HG02938 (cell line): ENCODE measurements at regions not wholly inside any gene's neighbourhood (a gene's known extent, or its start where the extent isn't known, plus 50 kb on each side); places are given as distances from the start of the nearest gene placed in this dataset.

Source experiments
- ATAC-seq: cut with Tn5 transposase; IDR thresholded peaks from one replicate; pipeline ENCODE4 v1.9.1; 2021; ENCODE audit warnings: mild to moderate bottlenecking, moderate library complexity; ENCODE audit not compliant: unreplicated experiment

DNA sequence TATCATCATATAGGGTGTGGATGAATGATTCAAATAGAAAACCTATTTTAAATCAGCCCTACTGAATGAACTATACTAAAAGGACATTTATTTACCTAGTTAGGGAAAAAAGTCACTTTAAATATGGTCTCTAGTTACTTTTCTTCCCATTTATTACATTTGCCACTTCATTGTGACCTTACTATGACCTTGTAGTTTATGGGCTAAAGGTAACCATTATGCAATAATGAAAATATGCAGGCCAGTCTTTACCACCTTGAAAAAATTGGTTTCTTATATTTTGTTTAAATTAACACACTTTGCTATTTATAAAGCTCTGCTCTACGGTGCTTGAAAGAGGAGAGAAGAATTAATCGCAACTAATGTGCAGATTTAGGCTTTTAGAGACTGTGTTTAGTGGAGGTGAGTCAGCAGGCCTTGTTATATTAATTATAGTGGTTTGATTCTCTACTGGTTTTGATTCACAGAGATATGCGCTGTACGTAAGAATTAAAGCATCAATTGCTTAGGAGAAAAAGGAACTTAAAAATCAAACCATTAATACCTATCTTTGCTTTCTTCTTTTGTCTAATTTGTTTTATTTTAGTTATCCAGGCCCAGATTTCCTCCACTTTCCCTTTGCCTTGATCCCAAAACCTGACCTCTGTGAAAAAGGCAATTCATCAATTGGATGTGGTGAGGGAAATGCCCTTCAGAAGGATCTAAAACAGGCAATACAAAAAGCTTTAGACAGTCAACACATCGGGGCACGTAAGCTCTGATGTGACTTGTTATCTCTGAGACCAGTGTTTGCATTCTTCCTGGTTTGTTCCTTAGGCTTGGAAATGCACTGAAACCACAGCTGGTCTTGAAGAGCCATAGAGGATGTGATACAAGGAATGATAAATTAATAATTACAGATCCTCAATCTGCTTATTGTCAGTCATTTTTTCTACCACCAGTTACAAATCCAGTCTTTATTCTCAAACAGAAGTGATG is 141.2 kb upstream of the HDAC9 start:
- no peak for ATAC-seq

- no peak for ATAC-seq
Measured at GRCh38 chr7:18356191-18356645, 139.3 kb upstream of the HDAC9 start.

GRCh38 chr7:18357691-18358090 is 137.9 kb upstream of the HDAC9 start:
- ATAC-seq: peak; percentile 62

GRCh38 chr7:18361756-18362155 is 133.8 kb upstream of the HDAC9 start:
- no peak for ATAC-seq

DNA sequence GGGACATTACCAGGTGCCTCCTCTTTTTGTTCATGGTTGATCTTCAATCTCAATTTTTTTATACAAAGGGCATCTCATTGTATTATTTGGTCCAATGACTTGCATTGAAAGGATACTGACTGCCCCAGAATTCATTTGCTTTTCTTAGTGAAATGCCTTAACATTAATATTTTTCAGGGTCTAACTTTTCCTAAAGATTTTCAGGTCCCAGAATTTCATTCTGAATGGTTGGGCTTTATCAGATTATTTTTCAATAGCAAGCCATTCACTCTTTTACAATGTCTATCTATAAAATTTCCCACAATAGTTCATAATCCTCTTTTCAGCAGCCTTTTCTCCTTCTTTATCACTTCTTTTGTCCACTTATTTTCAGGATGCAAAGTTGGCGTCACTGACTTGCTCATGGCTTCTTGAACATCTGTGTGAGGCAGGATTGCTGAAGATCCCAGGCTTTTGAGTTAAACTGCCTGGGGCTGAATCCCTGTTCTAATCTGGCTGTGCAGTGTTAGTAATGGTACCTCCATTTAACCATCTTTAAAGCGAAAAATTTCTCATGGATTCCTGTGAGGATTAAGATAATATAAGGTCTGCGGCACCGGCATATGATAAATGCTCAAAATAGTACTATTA is 131.7 kb upstream of the HDAC9 start:
- no peak for ATAC-seq

- no peak for ATAC-seq
Measured at GRCh38 chr7:18364396-18364795, 131.2 kb upstream of the HDAC9 start.

- no peak for ATAC-seq
Measured at GRCh38 chr7:18366394-18366793, 129.2 kb upstream of the HDAC9 start.

GRCh38 chr7:18369011-18369410 is 126.5 kb upstream of the HDAC9 start:
- ATAC-seq: no peak

- no peak for ATAC-seq
Measured at GRCh38 chr7:18370633-18371032, 124.9 kb upstream of the HDAC9 start.

DNA sequence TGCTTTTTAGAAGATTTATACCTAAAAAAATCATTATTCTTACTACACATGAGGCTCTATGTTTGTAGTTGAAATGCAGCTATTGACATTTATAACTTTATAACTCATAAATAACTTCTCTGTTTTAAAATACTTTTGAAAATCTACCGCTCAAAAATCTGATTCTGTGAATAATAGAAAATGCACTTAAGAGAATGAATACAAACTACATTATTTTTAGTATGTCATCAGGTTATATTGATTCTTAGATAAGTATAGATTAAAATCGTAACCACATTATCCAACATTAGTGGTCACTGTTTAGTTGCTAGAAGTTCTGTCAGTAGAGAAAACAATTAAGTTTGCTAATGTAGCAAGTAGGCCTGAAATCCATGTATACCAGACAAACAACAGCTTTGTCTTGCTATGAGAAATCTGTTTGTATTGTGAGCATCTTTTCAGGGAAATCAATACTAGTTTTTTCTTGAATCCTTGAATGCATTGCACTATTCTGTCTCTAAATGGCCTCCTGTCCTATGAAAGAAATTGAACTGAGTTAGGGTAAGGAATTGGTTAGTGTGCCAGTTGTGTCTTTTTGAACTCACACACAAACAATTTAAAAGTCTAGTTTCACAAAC is 116.5 kb upstream of the HDAC9 start:
- ATAC-seq: no peak

GRCh38 chr7:18384491-18385143 is 110.9 kb upstream of the HDAC9 start:
- no peak for ATAC-seq

DNA sequence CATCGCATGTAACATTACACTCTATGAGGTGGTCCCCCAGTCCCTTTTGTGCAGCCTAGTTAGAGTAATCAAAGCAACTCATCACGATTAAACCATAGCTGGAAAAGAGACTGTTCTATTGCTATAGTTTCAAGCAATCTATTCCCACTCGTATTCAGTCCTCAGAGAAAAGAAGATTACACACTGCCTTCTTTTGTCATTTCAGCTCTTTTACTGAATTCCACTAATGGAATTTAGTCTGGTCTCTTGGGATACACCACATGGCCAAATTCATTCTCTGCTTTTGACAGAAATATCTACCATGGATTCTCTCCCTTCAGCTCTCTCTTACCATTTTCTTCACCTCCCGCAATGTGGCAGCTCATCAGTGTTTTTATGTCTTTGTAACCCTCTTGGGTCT is 108.9 kb upstream of the HDAC9 start:
- no peak for ATAC-seq

- no peak for ATAC-seq
Measured at GRCh38 chr7:18387191-18387735, 108.3 kb upstream of the HDAC9 start.

- ATAC-seq: peak; percentile 32
Measured at GRCh38 chr7:18390535-18390907, 105.0 kb upstream of the HDAC9 start.

DNA sequence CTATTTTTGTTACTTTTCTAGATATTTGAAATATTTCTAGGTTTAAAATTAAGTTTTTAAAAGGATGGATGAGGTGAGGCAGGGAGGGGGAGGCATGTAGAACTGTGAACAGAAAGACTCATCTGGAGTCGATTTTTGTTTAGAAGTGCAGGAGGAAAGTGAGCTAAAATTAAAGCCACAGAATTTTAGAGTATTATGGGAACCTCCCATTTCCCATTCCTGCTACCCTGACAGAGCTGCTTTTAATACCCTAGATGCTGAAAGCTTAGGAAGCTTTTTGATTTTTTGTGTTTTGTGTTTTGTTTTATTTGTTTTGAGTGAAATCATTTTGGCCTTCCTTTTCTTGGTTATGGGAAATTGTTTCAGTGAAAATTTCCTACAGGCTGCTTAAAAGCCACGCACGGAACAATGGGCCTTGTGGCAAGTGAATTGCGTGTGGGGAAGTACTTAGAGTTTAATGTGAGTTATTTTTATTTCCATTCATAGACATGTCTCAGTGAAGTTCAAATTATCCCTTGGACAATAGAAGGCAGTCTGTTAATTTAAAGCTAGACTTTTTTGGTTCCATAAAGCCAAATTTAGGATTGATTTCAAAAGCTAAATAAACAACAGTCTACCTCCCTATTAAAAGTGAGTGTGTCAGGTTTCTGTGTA is 102.0 kb upstream of the HDAC9 start:
- ATAC-seq: no peak

DNA sequence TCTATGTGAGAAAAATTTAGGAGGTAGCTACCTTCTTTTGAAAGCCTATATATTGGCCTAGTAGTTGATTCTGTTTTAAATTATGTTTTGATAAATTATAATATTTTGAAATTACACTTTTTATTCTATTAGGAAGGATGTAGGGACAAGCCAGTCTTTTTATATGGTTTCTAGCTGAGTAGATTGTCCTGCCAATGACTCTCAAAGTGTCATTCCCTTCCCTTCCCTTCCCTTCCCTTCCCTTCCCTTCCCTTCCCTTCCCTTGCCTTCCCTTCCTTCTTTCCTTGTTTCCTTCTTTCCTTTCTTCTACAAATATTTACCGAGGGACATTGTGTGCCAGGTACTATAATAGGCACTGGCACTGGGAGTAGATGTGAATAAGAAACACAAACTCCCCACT is 99.7 kb upstream of the HDAC9 start:
- ATAC-seq: no peak

- no peak for ATAC-seq
Measured at GRCh38 chr7:18396953-18397352, 98.6 kb upstream of the HDAC9 start.

DNA sequence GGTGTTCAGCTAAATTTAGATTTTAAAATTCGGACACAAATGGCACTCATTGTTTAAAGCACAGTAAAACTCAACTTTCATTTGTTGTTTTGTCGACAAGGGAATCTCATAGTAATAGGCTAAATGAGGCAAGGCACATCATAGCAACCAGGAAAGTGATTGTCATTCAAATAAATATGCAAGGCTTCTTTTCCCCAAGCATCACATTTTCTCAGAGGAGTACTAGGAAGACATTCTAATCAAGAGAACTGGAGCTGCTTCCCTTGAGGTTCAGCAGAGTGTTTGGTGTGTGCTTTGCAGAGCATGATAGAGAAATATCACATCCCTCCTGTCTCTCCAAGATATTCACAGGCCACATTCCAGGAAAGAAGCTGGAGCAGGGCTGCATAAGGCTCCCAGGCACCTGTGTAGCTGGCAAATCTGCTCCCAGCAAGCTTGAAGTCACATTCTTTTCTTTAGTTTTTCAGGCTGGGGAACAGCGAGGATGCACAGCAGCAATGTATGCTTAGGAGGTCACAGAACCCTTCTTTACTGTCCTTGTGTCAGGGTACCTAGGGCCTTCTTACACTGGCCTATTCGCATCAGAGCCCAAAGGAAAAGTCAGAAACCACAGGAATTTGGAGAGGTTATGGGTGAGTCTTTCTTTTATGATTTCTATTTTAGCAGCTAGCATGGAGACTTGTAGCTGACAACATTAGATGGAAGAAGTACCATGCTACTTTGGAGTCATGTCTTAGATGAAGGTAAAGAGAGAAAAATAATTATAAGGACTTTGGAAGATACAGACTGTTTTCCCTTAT is 95.9 kb upstream of the HDAC9 start:
- ATAC-seq: no peak

GRCh38 chr7:18400275-18400674 is 95.3 kb upstream of the HDAC9 start:
- ATAC-seq: no peak

GRCh38 chr7:18400726-18401125 is 94.8 kb upstream of the HDAC9 start:
- ATAC-seq: no peak
